Lung (tissue), 11 donors: ENCODE measurements at regions not wholly inside any gene's neighbourhood (a gene's known extent, or its start where the extent isn't known, plus 50 kb on each side); places are given as distances from the start of the nearest gene placed in this dataset.

Experiments used
- ATAC-seq: fragments of 200-7000 bp; cut with Tn5 transposase; one replicate; pipeline ENCODE4 v1.9.1; 2020; ENCODE audit warnings: moderate number of reproducible peaks; ENCODE audit not compliant: insufficient read depth, low FRiP score
- DNase-seq, 3 donors: peaks; one replicate each; pipeline ENCODE4 v3.0.0-alpha.2; 2013 to 2017
- H3K27ac ChIP-seq, 2 donors: one replicate each; pipeline ENCODE4 v1.5.1; 2013; ENCODE audit warnings: mild to moderate bottlenecking in 2 of 2, moderate library complexity in 2 of 2, control low read depth in 1 of 2, inconsistent platforms in 1 of 2, low read depth in 1 of 2, low read length in 1 of 2
- H3K27me3 ChIP-seq, 3 donors: one replicate each; pipeline ENCODE4 v1.5.1; 2013; ENCODE audit warnings: low read length in 2 of 3; ENCODE audit not compliant: control insufficient read depth in 3 of 3, insufficient read depth in 3 of 3
- H3K36me3 ChIP-seq, 4 donors: one replicate each; pipeline ENCODE4 v1.5.1; 2013; ENCODE audit warnings: low read length in 4 of 4, mild to moderate bottlenecking in 1 of 4, moderate library complexity in 1 of 4; ENCODE audit not compliant: control insufficient read depth in 4 of 4, insufficient read depth in 4 of 4
- H3K4me1 ChIP-seq, 5 donors: one replicate each; pipeline ENCODE4 v1.5.1; 2013; ENCODE audit warnings: low read length in 5 of 5, mild to moderate bottlenecking in 2 of 5, moderate library complexity in 1 of 5; ENCODE audit not compliant: control insufficient read depth in 5 of 5, insufficient read depth in 5 of 5
- H3K4me3 ChIP-seq: one replicate; pipeline ENCODE4 v1.5.1; 2013; ENCODE audit warnings: mild to moderate bottlenecking, control low read depth, moderate library complexity
- H3K9ac ChIP-seq, 2 donors: one replicate each; pipeline ENCODE4 v1.5.1; 2013; ENCODE audit warnings: low read length in 2 of 2, control low read depth in 1 of 2; ENCODE audit not compliant: insufficient read depth in 1 of 2
- H3K9me3 ChIP-seq, 4 donors: one replicate each; pipeline ENCODE4 v1.5.1; 2013; ENCODE audit warnings: low read length in 3 of 4, mild to moderate bottlenecking in 1 of 4, moderate library complexity in 1 of 4; ENCODE audit not compliant: control insufficient read depth in 4 of 4, insufficient read depth in 3 of 4
- WGBS, 2 donors: extraction: QIAGEN DNeasy Blood & Tissue Kit; methylation state at CpG; one replicate each; pipeline ENCODE4 v1.1.7; 2013; 5-methylcytosine and 5-hydroxymethylcytosine counted together
- TF ChIP-seq, protein P1 (sequence below): IDR thresholded peaks from 2 replicates; pipeline ENCODE4 v1.5.1; 2012; ENCODE audit warnings: mild to moderate bottlenecking; ENCODE audit errors: control extremely low read depth, extremely low read depth
- donor health status: control.
- donor health status: control.
- donor health status: Bipolar disorder and iron deficiency.
- donor health status: healthy.
- donor health status: DM: yes; HTN: yes; CAD: no.

- H3K4me1 ChIP-seq: peaks cover 0 to 12% (median 4%) of the 10 kb centered on the region in 5 donors
- H3K9ac ChIP-seq: no peak overlapping the region
- no peaks in the 10 kb centered on the region for H3K9me3 ChIP-seq
- TF ChIP-seq, protein P1, sequence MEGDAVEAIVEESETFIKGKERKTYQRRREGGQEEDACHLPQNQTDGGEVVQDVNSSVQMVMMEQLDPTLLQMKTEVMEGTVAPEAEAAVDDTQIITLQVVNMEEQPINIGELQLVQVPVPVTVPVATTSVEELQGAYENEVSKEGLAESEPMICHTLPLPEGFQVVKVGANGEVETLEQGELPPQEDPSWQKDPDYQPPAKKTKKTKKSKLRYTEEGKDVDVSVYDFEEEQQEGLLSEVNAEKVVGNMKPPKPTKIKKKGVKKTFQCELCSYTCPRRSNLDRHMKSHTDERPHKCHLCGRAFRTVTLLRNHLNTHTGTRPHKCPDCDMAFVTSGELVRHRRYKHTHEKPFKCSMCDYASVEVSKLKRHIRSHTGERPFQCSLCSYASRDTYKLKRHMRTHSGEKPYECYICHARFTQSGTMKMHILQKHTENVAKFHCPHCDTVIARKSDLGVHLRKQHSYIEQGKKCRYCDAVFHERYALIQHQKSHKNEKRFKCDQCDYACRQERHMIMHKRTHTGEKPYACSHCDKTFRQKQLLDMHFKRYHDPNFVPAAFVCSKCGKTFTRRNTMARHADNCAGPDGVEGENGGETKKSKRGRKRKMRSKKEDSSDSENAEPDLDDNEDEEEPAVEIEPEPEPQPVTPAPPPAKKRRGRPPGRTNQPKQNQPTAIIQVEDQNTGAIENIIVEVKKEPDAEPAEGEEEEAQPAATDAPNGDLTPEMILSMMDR: no peak
- H3K27me3 ChIP-seq: peaks cover 0 to 3% (median 0%) of the 10 kb centered on the region in 3 donors
- no peak overlapping the region for H3K27ac ChIP-seq
- WGBS, 2 donors: 93 to 95% methylated on average over 15 of the region's 15 CpGs
- ATAC-seq (no peak), DNase-seq (no peak)
- H3K4me3 ChIP-seq: no peak overlapping the region
- H3K36me3 ChIP-seq: no peaks in the 10 kb centered on the region
These were observed 101.1 kb downstream of the DDX1 start for GRCh38 chr2:15692551-15693377.

- H3K36me3 ChIP-seq: no peaks in the 10 kb centered on the region
- TF ChIP-seq, protein P1: no peak
- no peak for DNase-seq
- H3K9ac ChIP-seq: no peak overlapping the region
- no peak overlapping the region for H3K4me3 ChIP-seq
- no peak overlapping the region for H3K27ac ChIP-seq
- peaks cover 0 to 3% (median 2%) of the 10 kb centered on the region in 3 donors for H3K27me3 ChIP-seq
- 93 to 97% methylated on average over 4 of the region's 4 CpGs for WGBS, 2 donors
- no peak for ATAC-seq
- no peaks in the 10 kb centered on the region for H3K9me3 ChIP-seq
- peaks cover 0 to 12% (median 4%) of the 10 kb centered on the region in 5 donors for H3K4me1 ChIP-seq
These were observed 101.7 kb downstream of the DDX1 start for GRCh38 chr2:15693382-15693781.

DNA sequence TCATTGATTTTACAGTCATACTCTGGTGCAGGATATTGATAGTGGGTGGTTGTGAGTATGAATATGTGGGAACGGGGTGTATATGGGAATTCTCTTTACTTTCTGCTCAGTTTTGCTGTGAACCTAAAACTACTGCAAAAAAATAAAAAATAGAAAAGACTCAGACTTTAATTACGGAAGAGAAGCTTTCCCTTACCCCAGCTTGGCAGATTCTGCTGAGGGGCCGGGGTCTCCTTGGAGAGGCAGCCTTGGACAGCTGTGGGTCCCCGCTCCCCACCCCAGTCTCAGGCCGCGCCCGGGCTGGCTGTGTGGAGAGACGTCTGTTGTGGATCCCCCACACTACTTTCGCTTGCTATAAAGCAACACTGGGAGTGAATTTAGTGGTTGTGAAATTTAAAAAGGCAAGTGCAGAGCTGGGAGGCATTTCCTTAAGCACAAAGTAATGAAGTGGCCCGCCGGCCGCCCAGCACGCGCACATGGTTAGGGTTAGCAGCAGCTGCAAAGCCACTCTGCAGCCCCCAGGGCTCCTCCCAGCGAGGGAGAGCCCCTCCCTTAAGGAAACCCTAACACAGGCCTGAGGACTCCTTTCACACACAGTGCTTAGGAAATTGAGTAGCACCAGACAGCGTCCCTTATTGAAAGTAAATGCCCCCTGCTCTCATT lies 102.4 kb downstream of the DDX1 start:
- WGBS, 2 donors: 74 to 76% methylated on average over 16 of the region's 16 CpGs
- no peaks in the 10 kb centered on the region for H3K9me3 ChIP-seq
- H3K27ac ChIP-seq: no peak overlapping the region
- DNase-seq (peak; percentile 69 to 84 (median 73)), ATAC-seq (no peak)
- H3K4me1 ChIP-seq: peaks cover 0 to 12% (median 4%) of the 10 kb centered on the region in 5 donors
- no peaks in the 10 kb centered on the region for H3K36me3 ChIP-seq
- H3K4me3 ChIP-seq: no peak overlapping the region
- TF ChIP-seq, protein P1: no peak
- peaks cover 0 to 3% (median 3%) of the 10 kb centered on the region in 3 donors for H3K27me3 ChIP-seq
- H3K9ac ChIP-seq: no peak overlapping the region
